CD4-positive, alpha-beta T cell (primary cell): ENCODE measurements at regions not wholly inside any gene's neighbourhood (a gene's known extent, or its start where the extent isn't known, plus 50 kb on each side); places are given as distances from the start of the nearest gene placed in this dataset.

ENCODE experiments used
- ATAC-seq: fragments of 200-7000 bp; cut with Tn5 transposase; one replicate; pipeline ENCODE4 v1.10.0; 2022; ENCODE audit warnings: mild to moderate bottlenecking; ENCODE audit not compliant: poor library complexity
- CTCF ChIA-PET: fragments of 350-600 bp; sonication (Branson Sonifier 250); formaldehyde crosslinking; loops from one replicate; lab custom pipeline; 2021; ENCODE audit warnings: antibody characterized with exemption, inconsistent platforms; lab: Charles Lee
- POLR2A ChIA-PET: fragments of 350-600 bp; sonication (Branson Sonifier 250); formaldehyde crosslinking; loops from one replicate; lab custom pipeline; 2021; ENCODE audit warnings: antibody characterized with exemption, inconsistent platforms; lab: Charles Lee
- DNase-seq, 14 experiments: peaks; one replicate each; pipeline ENCODE4 v3.0.0-alpha.2; 2013 to 2020; ENCODE audit warnings: mixed read lengths in 2 of 14
- H3K27ac ChIP-seq, 2 donors: one replicate each; pipeline versions ENCODE4 v1.5.1 to v1.7.0; 2013; ENCODE audit warnings: low read length in 2 of 2, low read depth in 1 of 2, mild to moderate bottlenecking in 1 of 2
- H3K27me3 ChIP-seq, 2 experiments: 1 replicate in 1 of 2; 2 replicates in 1 of 2; pipeline versions ENCODE4 v1.6.1 to v1.7.0; 2013; ENCODE audit warnings: low read length in 2 of 2, control low read depth in 1 of 2, mild to moderate bottlenecking in 1 of 2, moderate library complexity in 1 of 2; ENCODE audit not compliant: insufficient read depth in 2 of 2, control insufficient read depth in 1 of 2
- H3K36me3 ChIP-seq: one replicate; pipeline ENCODE4 v1.6.1; 2013; ENCODE audit warnings: low read length, control low read depth; ENCODE audit not compliant: insufficient read depth
- H3K4me1 ChIP-seq: one replicate; pipeline ENCODE4 v1.6.1; 2013; ENCODE audit warnings: low read length, control low read depth; ENCODE audit not compliant: insufficient read depth
- H3K4me3 ChIP-seq: one replicate; pipeline ENCODE4 v1.5.1; 2013; ENCODE audit warnings: mild to moderate bottlenecking, low read length, moderate library complexity
- H3K9me3 ChIP-seq, 2 experiments: 1 replicate in 1 of 2; 2 replicates in 1 of 2; pipeline versions ENCODE4 v1.6.1 to v1.7.0; 2013; ENCODE audit warnings: low read length in 2 of 2, mild to moderate bottlenecking in 2 of 2, control low read depth in 1 of 2, moderate library complexity in 1 of 2; ENCODE audit not compliant: control insufficient read depth in 1 of 2, insufficient read depth in 1 of 2
- H3K27ac Mint-ChIP-seq: one replicate; pipeline ENCODE4 v1.8.0; 2020; ENCODE audit warnings: mixed read lengths
- H3K27me3 Mint-ChIP-seq: one replicate; pipeline ENCODE4 v1.8.0; 2021; ENCODE audit warnings: mixed read lengths
- H3K36me3 Mint-ChIP-seq: one replicate; pipeline ENCODE4 v1.8.0; 2021; ENCODE audit warnings: low read depth, mixed read lengths
- H3K4me1 Mint-ChIP-seq: one replicate; pipeline ENCODE4 v1.8.0; 2021; ENCODE audit warnings: low read depth, mixed read lengths
- H3K4me3 Mint-ChIP-seq: one replicate; pipeline ENCODE4 v1.8.0; 2020; ENCODE audit warnings: mild to moderate bottlenecking, mixed read lengths
- H3K9me3 Mint-ChIP-seq: one replicate; pipeline ENCODE4 v1.8.0; 2020; ENCODE audit warnings: mixed read lengths
- CTCF ChIP-seq: fragments of 200-600 bp; IDR thresholded peaks from one replicate; pipeline ENCODE4 v1.8.0; 2022; ENCODE audit warnings: antibody characterized with exemption, mild to moderate bottlenecking
- intact Hi-C, 2 experiments: fragments of 100-400 bp; cut with DNase I in 1 of 2; cut with micrococcal nuclease in 1 of 2; formaldehyde crosslinking; loops; one replicate each; pipeline versions ENCODE4 v1.15.1 to v1.9.0; 2023 to 2025; cut with DNase I, micrococcal nuclease

- H3K27me3 ChIP-seq, result peaks cover 3 to 8% of the 10 kb centered on the region in 2 experiments
- no peak overlapping the region for H3K4me3 ChIP-seq
- no peak overlapping the region for H3K27ac ChIP-seq
- peaks cover 3% of the 10 kb centered on the region for H3K4me1 ChIP-seq
- Mint-ChIP-seq H3K9me3 (no peaks in the 10 kb centered on the region), H3K4me1 (no peaks in the 10 kb centered on the region), H3K27ac (no peak overlapping the region), H3K4me3 (no peak overlapping the region), H3K27me3 (peaks cover 10% of the 10 kb centered on the region), H3K36me3 (no peaks in the 10 kb centered on the region)
- H3K9me3 ChIP-seq, result no peaks in the 10 kb centered on the region
- no peak for ATAC-seq
- ChIA-PET POLR2A (no interaction called here), CTCF (no interaction called here)
- H3K36me3 ChIP-seq, result no peaks in the 10 kb centered on the region
- intact Hi-C loops, result no loop called here
- no peak for TF ChIP-seq CTCF
- no peak for DNase-seq
Observed at GRCh38 chr7:39892361-39892760, 57.7 kb upstream of the CDK13 start.

- H3K9me3 Mint-ChIP-seq, result no peaks in the 10 kb centered on the region
- Histone ChIP-seq H3K4me1 (peaks cover 3% of the 10 kb centered on the region), H3K36me3 (no peaks in the 10 kb centered on the region), H3K4me3 (no peak overlapping the region), H3K27ac (no peak overlapping the region), H3K9me3 (no peaks in the 10 kb centered on the region), H3K27me3 (peaks cover 3 to 8% of the 10 kb centered on the region in 2 experiments)
- H3K27me3 Mint-ChIP-seq, result peaks cover 11% of the 10 kb centered on the region
- no peaks in the 10 kb centered on the region for H3K36me3 Mint-ChIP-seq
- ChIA-PET CTCF (interaction anchor here (6.3 kb wide), 1 partner anchor 157 kb away, joined by 57 read pairs; no protein-coding TSS in a partner anchor), POLR2A (no interaction called here)
- no peak overlapping the region for H3K27ac Mint-ChIP-seq
- ATAC-seq, result no peak
- intact Hi-C loops, result loop anchor here in 1 of 2 experiments (5.0 kb wide), 2 partner anchors 237 to 318 kb away; partner anchors contain the start of gene MPLKIP
- DNase-seq, result no peak
- no peaks in the 10 kb centered on the region for H3K4me1 Mint-ChIP-seq
- TF ChIP-seq CTCF, result no peak
- H3K4me3 Mint-ChIP-seq, result no peak overlapping the region
Observed at GRCh38 chr7:39894904-39895303, 55.2 kb upstream of the CDK13 start.

- no peaks in the 10 kb centered on the region for H3K9me3 ChIP-seq
- ChIA-PET POLR2A (interaction anchor here (0.9 to 1.9 kb wide), 4 partner anchors 52 to 316 kb away, joined by 3 to 29 read pairs (median 8); partner anchors contain the start of gene CDK13), CTCF (interaction anchor here (1.0 to 6.3 kb wide), 6 partner anchors 30 to 316 kb away, joined by 3 to 57 read pairs (median 4); no protein-coding TSS in a partner anchor)
- H3K9me3 Mint-ChIP-seq, result no peaks in the 10 kb centered on the region
- ATAC-seq (no peak), DNase-seq (no peak)
- no peak overlapping the region for H3K4me3 ChIP-seq
- intact Hi-C loops, result loop anchor here (1.0 to 5.0 kb wide), 7 partner anchors 52 to 320 kb away; partner anchors contain the start of genes CDK13 (in 1 of the 2) and MPLKIP (in 1 of the 2)
- peaks cover 3% of the 10 kb centered on the region for H3K4me1 ChIP-seq
- H3K36me3 Mint-ChIP-seq, result no peaks in the 10 kb centered on the region
- no peak overlapping the region for H3K27ac ChIP-seq
- H3K4me3 Mint-ChIP-seq, result no peak overlapping the region
- peaks cover 20% of the 10 kb centered on the region for H3K27me3 Mint-ChIP-seq
- no peaks in the 10 kb centered on the region for H3K36me3 ChIP-seq
- no peaks in the 10 kb centered on the region for H3K4me1 Mint-ChIP-seq
- no peak for TF ChIP-seq CTCF
- H3K27me3 ChIP-seq, result peaks cover 0 to 4% of the 10 kb centered on the region in 2 experiments
- no peak overlapping the region for H3K27ac Mint-ChIP-seq
Observed at GRCh38 chr7:39896840-39897239, 53.2 kb upstream of the CDK13 start.
